H9 (cell line): ENCODE measurements at regions not wholly inside any gene's neighbourhood (a gene's known extent, or its start where the extent isn't known, plus 50 kb on each side); places are given as distances from the start of the nearest gene placed in this dataset.

Source experiments
- DNase-seq: peaks from one replicate; pipeline ENCODE4 v3.0.0-alpha.2; 2017
- H2AFZ ChIP-seq: one replicate; pipeline ENCODE4 v1.6.1; 2013; ENCODE audit warnings: mild to moderate bottlenecking, low read length, control low read depth, moderate library complexity
- H2AK5ac ChIP-seq: 2 replicates; pipeline ENCODE4 v1.6.1; 2013; ENCODE audit warnings: low read length, control low read depth, mixed read lengths; ENCODE audit not compliant: insufficient read length
- H2BK120ac ChIP-seq: one replicate; pipeline ENCODE4 v1.6.1; 2013; ENCODE audit warnings: low read depth, mild to moderate bottlenecking, low read length, control low read depth, inconsistent platforms; ENCODE audit not compliant: poor library complexity, severe bottlenecking
- H2BK12ac ChIP-seq: 2 replicates; pipeline ENCODE4 v1.6.1; 2013; ENCODE audit warnings: low read length, control low read depth, mixed read lengths, low read depth; ENCODE audit not compliant: insufficient read length
- H2BK15ac ChIP-seq: 2 replicates; pipeline ENCODE4 v1.6.1; 2013; ENCODE audit warnings: low read depth, low read length, control low read depth
- H2BK20ac ChIP-seq: one replicate; pipeline ENCODE4 v1.6.1; 2013; ENCODE audit warnings: low read depth, mild to moderate bottlenecking, low read length, control low read depth, inconsistent platforms; ENCODE audit not compliant: poor library complexity, severe bottlenecking
- H2BK5ac ChIP-seq: 2 replicates; pipeline ENCODE4 v1.6.1; 2013; ENCODE audit warnings: low read length, control low read depth, mixed read lengths; ENCODE audit not compliant: insufficient read length
- H3K14ac ChIP-seq: 2 replicates; pipeline ENCODE4 v1.6.1; 2013; ENCODE audit warnings: low read length, control low read depth; ENCODE audit not compliant: insufficient read depth
- H3K18ac ChIP-seq: 2 replicates; pipeline ENCODE4 v1.6.1; 2013; ENCODE audit warnings: low read depth, mild to moderate bottlenecking, mixed read lengths, low read length, control low read depth; ENCODE audit not compliant: insufficient read length
- H3K23ac ChIP-seq: 2 replicates; pipeline ENCODE4 v1.6.1; 2013; ENCODE audit warnings: low read length, control low read depth, mixed read lengths, low read depth; ENCODE audit not compliant: insufficient read length
- H3K23me2 ChIP-seq: 2 replicates; pipeline ENCODE4 v1.6.1; 2013; ENCODE audit warnings: low read depth, mild to moderate bottlenecking, mixed read lengths, low read length, control low read depth; ENCODE audit not compliant: insufficient read length, poor library complexity, severe bottlenecking
- H3K27ac ChIP-seq: 2 replicates; pipeline ENCODE4 v1.5.1; 2013; ENCODE audit warnings: low read length, control low read depth, mixed read lengths, low read depth; ENCODE audit not compliant: insufficient read length
- H3K27me3 ChIP-seq: 2 replicates; pipeline ENCODE4 v1.6.1; 2013; ENCODE audit warnings: low read length, control low read depth, inconsistent platforms; ENCODE audit not compliant: insufficient read depth
- H3K4ac ChIP-seq: 2 replicates; pipeline ENCODE4 v1.6.1; 2013; ENCODE audit warnings: low read depth, mild to moderate bottlenecking, control low read depth, inconsistent platforms, low read length, moderate library complexity
- H3K4me1 ChIP-seq: 2 replicates; pipeline ENCODE4 v1.6.1; 2013; ENCODE audit warnings: low read length, control low read depth, inconsistent platforms; ENCODE audit not compliant: insufficient read depth
- H3K4me2 ChIP-seq: 2 replicates; pipeline ENCODE4 v1.6.1; 2013; ENCODE audit warnings: low read length, control low read depth, mixed read lengths; ENCODE audit not compliant: insufficient read length, insufficient read depth
- H3K56ac ChIP-seq: 2 replicates; pipeline ENCODE4 v1.6.1; 2013; ENCODE audit warnings: low read depth, mild to moderate bottlenecking, mixed read lengths, low read length, control low read depth; ENCODE audit not compliant: insufficient read length
- H3K79me1 ChIP-seq: 2 replicates; pipeline ENCODE4 v1.6.1; 2013; ENCODE audit warnings: low read depth, mild to moderate bottlenecking, moderate library complexity, low read length, control low read depth, inconsistent platforms; ENCODE audit not compliant: insufficient read depth, poor library complexity, severe bottlenecking
- H3K79me2 ChIP-seq: 2 replicates; pipeline ENCODE4 v1.6.1; 2013; ENCODE audit warnings: low read length, control low read depth, inconsistent platforms; ENCODE audit not compliant: insufficient read depth
- H3K9ac ChIP-seq: 2 replicates; pipeline ENCODE4 v1.6.1; 2013; ENCODE audit warnings: low read length, control low read depth, mixed read lengths; ENCODE audit not compliant: insufficient read length; ENCODE audit errors: extremely low read depth
- H3K9me3 ChIP-seq: one replicate; pipeline ENCODE4 v1.6.1; 2013; ENCODE audit warnings: low read depth, low read length, inconsistent platforms; ENCODE audit not compliant: control insufficient read depth
- H3T11ph ChIP-seq: one replicate; pipeline ENCODE4 v1.6.1; 2013; ENCODE audit warnings: mild to moderate bottlenecking, low read length, control low read depth, inconsistent platforms
- H4K20me1 ChIP-seq: one replicate; pipeline ENCODE4 v1.6.1; 2013; ENCODE audit not compliant: control insufficient read depth, insufficient read length, insufficient read depth
- H4K5ac ChIP-seq: 2 replicates; pipeline ENCODE4 v1.6.1; 2013; ENCODE audit warnings: low read depth, mild to moderate bottlenecking, mixed read lengths, low read length, control low read depth; ENCODE audit not compliant: insufficient read length
- H4K8ac ChIP-seq: replicated peaks from 2 replicates; pipeline ENCODE4 v1.6.1; 2013; ENCODE audit warnings: low read length, control low read depth, mixed read lengths, low read depth; ENCODE audit not compliant: insufficient read length
- H4K91ac ChIP-seq: 2 replicates; pipeline ENCODE4 v1.6.1; 2013; ENCODE audit warnings: low read depth, mild to moderate bottlenecking, moderate library complexity, mixed read lengths, low read length, control low read depth; ENCODE audit not compliant: insufficient read length
- H3K27ac Mint-ChIP-seq, 3 experiments: 2 replicates in 2 of 3; 3 replicates in 1 of 3; pipeline ENCODE4 v1.8.0; 2020 to 2021; ENCODE audit warnings: mixed read lengths in 3 of 3, mild to moderate bottlenecking in 1 of 3, moderate library complexity in 1 of 3
- H3K27me3 Mint-ChIP-seq: 2 replicates; pipeline ENCODE4 v1.8.0; 2021; ENCODE audit warnings: low read depth, mild to moderate bottlenecking, moderate library complexity, mixed read lengths
- H3K36me3 Mint-ChIP-seq, 3 experiments: 2 replicates in 2 of 3; 3 replicates in 1 of 3; pipeline ENCODE4 v1.8.0; 2020 to 2021; ENCODE audit warnings: low read depth in 3 of 3, mixed read lengths in 3 of 3; ENCODE audit not compliant: insufficient read depth in 1 of 3
- H3K4me1 Mint-ChIP-seq, 2 experiments: 2 replicates each; pipeline ENCODE4 v1.8.0; 2020; ENCODE audit warnings: mixed read lengths in 2 of 2
- H3K4me3 Mint-ChIP-seq, 2 experiments: 2 replicates in 1 of 2; 3 replicates in 1 of 2; pipeline ENCODE4 v1.8.0; 2020 to 2021; ENCODE audit warnings: mild to moderate bottlenecking in 2 of 2, mixed read lengths in 2 of 2, moderate library complexity in 1 of 2
- H3K9me3 Mint-ChIP-seq, 2 experiments: 2 replicates in 1 of 2; 3 replicates in 1 of 2; pipeline ENCODE4 v1.8.0; 2020; ENCODE audit warnings: mild to moderate bottlenecking in 2 of 2, mixed read lengths in 2 of 2, moderate library complexity in 1 of 2
- WGBS: extraction: QIAGEN DNeasy Blood & Tissue Kit; methylation state at CpG from one replicate; pipeline ENCODE4 v1.1.7; 2013; ENCODE audit warnings: missing lambda C conversion rate, low lambda C conversion rate, mixed read lengths; ENCODE audit not compliant: insufficient read length; ENCODE audit errors: extremely low coverage; 5-methylcytosine and 5-hydroxymethylcytosine counted together
- TF ChIP-seq, protein P1 (sequence below): fragments of 200-600 bp; sonication (generic); conservative IDR thresholded peaks from 3 replicates; pipeline ENCODE4 v1.8.0; 2021; ENCODE audit warnings: antibody characterized with exemption, mild to moderate bottlenecking

DNA sequence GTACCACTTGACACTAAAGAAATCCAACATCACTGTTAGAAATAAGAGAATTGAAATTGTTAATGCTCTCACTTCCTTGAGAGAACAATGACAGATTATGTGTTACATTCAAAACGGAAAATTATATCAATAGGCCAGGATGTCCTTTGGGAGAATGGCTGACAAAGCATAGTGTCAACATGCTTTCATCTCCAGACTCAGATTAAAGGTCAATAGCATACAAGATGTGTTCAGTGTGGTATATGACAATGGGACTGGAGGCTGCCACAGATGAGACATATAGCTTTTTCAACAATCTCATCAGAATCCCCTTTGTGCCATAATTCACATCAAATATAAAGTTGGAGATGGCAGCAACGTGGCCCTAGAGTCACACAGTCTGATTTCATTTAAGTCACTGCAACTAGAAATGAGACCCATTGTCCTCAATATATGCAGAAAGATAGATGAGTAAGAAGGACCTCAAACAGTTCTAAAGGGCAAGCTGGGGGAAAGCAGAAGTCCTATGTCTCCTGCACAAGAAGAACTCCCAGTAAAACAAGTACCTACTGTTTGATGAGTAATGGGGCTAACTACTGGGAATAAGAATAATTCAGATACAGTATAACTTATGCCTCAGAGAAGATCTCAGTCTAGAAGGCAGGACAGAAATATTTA lies 327.9 kb downstream of the TTLL7 start:
- TF ChIP-seq, protein P1, sequence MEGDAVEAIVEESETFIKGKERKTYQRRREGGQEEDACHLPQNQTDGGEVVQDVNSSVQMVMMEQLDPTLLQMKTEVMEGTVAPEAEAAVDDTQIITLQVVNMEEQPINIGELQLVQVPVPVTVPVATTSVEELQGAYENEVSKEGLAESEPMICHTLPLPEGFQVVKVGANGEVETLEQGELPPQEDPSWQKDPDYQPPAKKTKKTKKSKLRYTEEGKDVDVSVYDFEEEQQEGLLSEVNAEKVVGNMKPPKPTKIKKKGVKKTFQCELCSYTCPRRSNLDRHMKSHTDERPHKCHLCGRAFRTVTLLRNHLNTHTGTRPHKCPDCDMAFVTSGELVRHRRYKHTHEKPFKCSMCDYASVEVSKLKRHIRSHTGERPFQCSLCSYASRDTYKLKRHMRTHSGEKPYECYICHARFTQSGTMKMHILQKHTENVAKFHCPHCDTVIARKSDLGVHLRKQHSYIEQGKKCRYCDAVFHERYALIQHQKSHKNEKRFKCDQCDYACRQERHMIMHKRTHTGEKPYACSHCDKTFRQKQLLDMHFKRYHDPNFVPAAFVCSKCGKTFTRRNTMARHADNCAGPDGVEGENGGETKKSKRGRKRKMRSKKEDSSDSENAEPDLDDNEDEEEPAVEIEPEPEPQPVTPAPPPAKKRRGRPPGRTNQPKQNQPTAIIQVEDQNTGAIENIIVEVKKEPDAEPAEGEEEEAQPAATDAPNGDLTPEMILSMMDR = no peak
- no CpG with 5 or more reads among the region's 2 CpGs for WGBS
- H2AK5ac ChIP-seq = no peak overlapping the region
- no peaks in the 10 kb centered on the region for H3K4me1 ChIP-seq
- no peak overlapping the region for H2BK12ac ChIP-seq
- no peak overlapping the region for H3K4ac ChIP-seq
- no peaks in the 10 kb centered on the region for H3K23me2 ChIP-seq
- H3K18ac ChIP-seq = no peak overlapping the region
- H2BK5ac ChIP-seq = no peak overlapping the region
- H3K4me1 Mint-ChIP-seq = peaks cover 2 to 4% of the 10 kb centered on the region in 2 experiments; a peak in 2 of 4 replicates
- no peak overlapping the region for H2BK20ac ChIP-seq
- no peak overlapping the region for H4K91ac ChIP-seq
- no peak overlapping the region for H2AFZ ChIP-seq
- no peak overlapping the region for H4K8ac ChIP-seq
- no peak overlapping the region for H3K27ac Mint-ChIP-seq
- H3K9ac ChIP-seq = no peak overlapping the region
- H4K20me1 ChIP-seq = no peaks in the 10 kb centered on the region
- no peak overlapping the region for H3T11ph ChIP-seq
- H3K9me3 ChIP-seq = no peaks in the 10 kb centered on the region
- no peak overlapping the region for H3K4me3 Mint-ChIP-seq
- H2BK15ac ChIP-seq = no peak overlapping the region
- H3K27me3 ChIP-seq = no peaks in the 10 kb centered on the region
- H3K27me3 Mint-ChIP-seq = 0 out of 2 replicates have a peak, but pooled peaks cover 1% of the 10 kb centered on the region
- no peak overlapping the region for H3K4me2 ChIP-seq
- H2BK120ac ChIP-seq = no peak overlapping the region
- H3K79me2 ChIP-seq = no peaks in the 10 kb centered on the region
- peaks cover 5 to 8% (median 6%) of the 10 kb centered on the region in 3 experiments; a peak in 6 of 7 replicates for H3K36me3 Mint-ChIP-seq
- H3K14ac ChIP-seq = no peak overlapping the region
- no peak overlapping the region for H4K5ac ChIP-seq
- H3K56ac ChIP-seq = no peak overlapping the region
- no peak overlapping the region for H3K23ac ChIP-seq
- no peaks in the 10 kb centered on the region for H3K79me1 ChIP-seq
- H3K27ac ChIP-seq = no peak overlapping the region
- DNase-seq = no peak
- peaks cover 6 to 7% of the 10 kb centered on the region in 2 experiments for H3K9me3 Mint-ChIP-seq
